ENCODE measurements at regions not wholly inside any gene's neighbourhood (a gene's known extent, or its start where the extent isn't known, plus 50 kb on each side); places are given as distances from the start of the nearest gene placed in this dataset.

DNA sequence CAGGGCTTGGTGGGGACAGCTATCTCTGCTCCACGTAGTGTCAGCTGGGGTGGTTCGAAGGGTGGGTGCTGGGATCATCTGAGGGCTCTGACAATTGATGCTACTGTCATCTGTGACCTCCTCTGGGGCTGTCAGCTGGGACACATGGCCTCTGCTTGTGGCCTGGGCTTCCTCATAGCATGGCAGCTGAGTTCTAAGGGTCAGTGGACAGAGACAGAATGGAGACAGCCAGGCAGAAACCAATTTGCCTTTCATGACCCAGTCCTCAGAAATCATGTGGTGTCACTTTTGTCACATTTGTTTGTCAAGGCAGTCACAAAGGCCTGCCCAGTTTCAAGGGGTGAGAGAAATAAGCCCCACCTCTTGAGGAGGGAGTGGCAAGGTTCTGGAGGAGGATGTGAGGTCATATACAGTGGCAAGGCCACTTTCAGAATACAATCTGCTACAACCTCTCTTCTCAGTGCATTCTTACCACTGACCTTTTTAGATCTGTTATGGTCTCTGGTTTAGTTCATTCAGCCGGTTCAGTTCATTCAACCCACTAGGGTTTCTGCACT, 103.6 kb upstream of the BCOR start:
- no peak overlapping the region for H3K4me2 ChIP-seq
- ChIA-PET CTCF (no interaction called here), POLR2A (no interaction called here)
- no peaks in the 10 kb centered on the region for H3K4me1 ChIP-seq
- FAIRE-seq (peak; percentile 54), ATAC-seq (no peak), DNase-seq (ENCODE audit: low read depth in 1 of 2, low spot score in 1 of 2) (no peak)
- no peak overlapping the region for H3K4me3 ChIP-seq
- no peaks in the 10 kb centered on the region for H3K9me3 ChIP-seq
- H3K27ac ChIP-seq = no peak overlapping the region
- 96% methylated on average over 3 of the region's 3 CpGs for WGBS (ENCODE audit: missing lambda C conversion rate)
- TF ChIP-seq EHF (CRISPR knock-in tag; IDR thresholded peaks at IDR 0.05) (no peak), MAX (IDR thresholded peaks at IDR 0.05) (no peak), GATA3 (IDR thresholded peaks at IDR 0.05; ENCODE audit: borderline replicate concordance) (no peak), HDAC2 (IDR thresholded peaks at IDR 0.05) (no peak), HES2 (IDR thresholded peaks at IDR 0.05) (no peak), RARB (CRISPR knock-in tag; IDR thresholded peaks at IDR 0.05) (no peak), ZFP36 (IDR thresholded peaks at IDR 0.05; ENCODE audit: borderline replicate concordance, partially characterized antibody) (no peak), CBX8 (IDR thresholded peaks at IDR 0.05) (no peak), MAFK (IDR thresholded peaks at IDR 0.05; ENCODE audit: partially characterized antibody) (no peak)

GRCh38 chrX:40199704-40200103, 101.9 kb upstream of the BCOR start:
- no peak for DNase-seq (ENCODE audit: low read depth in 1 of 2, low spot score in 1 of 2)
- POLR2A ChIA-PET = no interaction called here

GRCh38 chrX:40197071-40197470, 99.3 kb upstream of the BCOR start:
- FAIRE-seq = peak; percentile 65
- CTCF ChIA-PET = no interaction called here

More at GRCh38 chrX:40199704-40200103, 101.9 kb upstream of the BCOR start:
- CTCF ChIA-PET = no interaction called here
- FAIRE-seq (no peak), ATAC-seq (no peak)
- no peak overlapping the region for H3K4me3 ChIP-seq
- H3K9me3 ChIP-seq = no peaks in the 10 kb centered on the region
- WGBS (ENCODE audit: missing lambda C conversion rate) = 55% methylated on average over 5 of the region's 7 CpGs
- no peaks in the 10 kb centered on the region for H3K4me1 ChIP-seq
- no peak for TF ChIP-seq PBX3 (IDR thresholded peaks at IDR 0.05)
- no peak for TF ChIP-seq HDAC2 (IDR thresholded peaks at IDR 0.05)
- TF ChIP-seq MYC (IDR thresholded peaks at IDR 0.05; ENCODE audit: borderline replicate concordance, low read length) = no peak
- no peak for TF ChIP-seq RNF2 (IDR thresholded peaks at IDR 0.05; ENCODE audit: borderline replicate concordance, low read depth)
- no peak for TF ChIP-seq RFX5 (IDR thresholded peaks at IDR 0.05)
- no peak overlapping the region for H3K4me2 ChIP-seq
- H3K27ac ChIP-seq = no peak overlapping the region

GRCh38 chrX:40195368-40195767, 97.6 kb upstream of the BCOR start:
- Histone ChIP-seq H3K4me2 (no peak overlapping the region), H3K4me3 (no peak overlapping the region), H3K9me3 (no peaks in the 10 kb centered on the region), H3K27ac (no peak overlapping the region), H3K4me1 (no peaks in the 10 kb centered on the region)
- no peak for TF ChIP-seq MAZ (IDR thresholded peaks at IDR 0.05; ENCODE audit: borderline replicate concordance, low read depth, low read length)
- no peak for TF ChIP-seq GATA3 (IDR thresholded peaks at IDR 0.05; ENCODE audit: borderline replicate concordance)
- no peak for TF ChIP-seq KDM1A (IDR thresholded peaks at IDR 0.05; ENCODE audit: low read depth)
- no peak for TF ChIP-seq CBX2 (IDR thresholded peaks at IDR 0.05; ENCODE audit: borderline replicate concordance, low read depth)
- no peak for TF ChIP-seq RARB (CRISPR knock-in tag; IDR thresholded peaks at IDR 0.05)
- TF ChIP-seq PHF8 (IDR thresholded peaks at IDR 0.05; ENCODE audit: borderline replicate concordance, low read depth) = no peak
- TF ChIP-seq RFX5 (IDR thresholded peaks at IDR 0.05) = no peak
- no peak for TF ChIP-seq HOXB5 (CRISPR knock-in tag; IDR thresholded peaks at IDR 0.05)
- no peak for TF ChIP-seq TFCP2L1 (CRISPR knock-in tag; IDR thresholded peaks at IDR 0.05)
- no peak for TF ChIP-seq RCOR1 (IDR thresholded peaks at IDR 0.05; ENCODE audit: low read depth, low read length)
- no peak for TF ChIP-seq HDAC2 (IDR thresholded peaks at IDR 0.05)
- no peak for TF ChIP-seq FOXS1 (CRISPR knock-in tag; IDR thresholded peaks at IDR 0.05)
- TF ChIP-seq CHD4 (IDR thresholded peaks at IDR 0.05; ENCODE audit: borderline replicate concordance) = no peak
- TF ChIP-seq POLR2AphosphoS2 (conservative IDR thresholded peaks at IDR 0.05; ENCODE audit: low read length) = no peak
- ChIA-PET POLR2A (no interaction called here), CTCF (interaction anchor here (0.6 kb wide), 1 partner anchor 35 kb away, joined by 3 read pairs; no protein-coding TSS in a partner anchor)
- no peak for DNase-seq (ENCODE audit: low read depth in 1 of 2, low spot score in 1 of 2)
- no peak for ATAC-seq
- 100% methylated on average over 1 of the region's 1 CpG for WGBS (ENCODE audit: missing lambda C conversion rate)
- no peak for FAIRE-seq

More at GRCh38 chrX:40197071-40197470, 99.3 kb upstream of the BCOR start:
- DNase-seq (ENCODE audit: low read depth in 1 of 2, low spot score in 1 of 2) (no peak), ATAC-seq (no peak)
- Histone ChIP-seq H3K4me2 (no peak overlapping the region), H3K9me3 (no peaks in the 10 kb centered on the region), H3K4me1 (no peaks in the 10 kb centered on the region), H3K4me3 (no peak overlapping the region), H3K27ac (no peak overlapping the region)
- 62% methylated on average over 6 of the region's 6 CpGs for WGBS (ENCODE audit: missing lambda C conversion rate)
- POLR2A ChIA-PET = no interaction called here
- TF ChIP-seq ELK1 (IDR thresholded peaks at IDR 0.05; ENCODE audit: low read depth, low read length) (no peak), PHF8 (IDR thresholded peaks at IDR 0.05; ENCODE audit: borderline replicate concordance, low read depth) (no peak), ESRRA (IDR thresholded peaks at IDR 0.05; ENCODE audit: borderline replicate concordance, low read length) (no peak), ZC3H11A (IDR thresholded peaks at IDR 0.05) (no peak), ZFP36 (IDR thresholded peaks at IDR 0.05; ENCODE audit: borderline replicate concordance, partially characterized antibody) (no peak), HDAC2 (IDR thresholded peaks at IDR 0.05) (no peak), POLR2AphosphoS2 (conservative IDR thresholded peaks at IDR 0.05; ENCODE audit: low read length) (no peak), JUNB (IDR thresholded peaks at IDR 0.05) (no peak), EP300 (IDR thresholded peaks at IDR 0.05) (no peak), RAD21 (conservative IDR thresholded peaks at IDR 0.05 in 1 of 2, IDR thresholded peaks at IDR 0.05 in 1 of 2) (no peak)
